AG04450 (cell line): ENCODE measurements at regions not wholly inside any gene's neighbourhood (a gene's known extent, or its start where the extent isn't known, plus 50 kb on each side); places are given as distances from the start of the nearest gene placed in this dataset.
"Not testable (repeated sequence)": the region's sequence is repeated elsewhere in the genome, so short reads cannot be mapped to it uniquely, and the experiment has no call there.

Experiments
- CTCF ChIA-PET: fragments of 300-600, 350-600 bp; formaldehyde crosslinking; extraction: SDS; loops from one replicate; lab custom pipeline; 2022; ENCODE audit warnings: antibody characterized with exemption, inconsistent platforms; lab: Charles Lee
- POLR2A ChIA-PET: fragments of 350-600 bp; formaldehyde crosslinking; extraction: SDS; loops from one replicate; lab custom pipeline; 2021; ENCODE audit warnings: antibody characterized with exemption, inconsistent platforms; lab: Yijun Ruan, JAX
- DNase-seq: peaks from one replicate; pipeline ENCODE4 v3.0.0-alpha.2; 2011; ENCODE audit warnings: low read depth, low spot score
- H3K27ac ChIP-seq: one replicate; pipeline ENCODE4 v1.5.1; 2012; ENCODE audit warnings: low read depth, low read length, control low read depth
- H3K27me3 ChIP-seq: one replicate; pipeline ENCODE4 v1.6.0; 2012; ENCODE audit warnings: low read length; ENCODE audit not compliant: control insufficient read depth, insufficient read depth
- H3K4me3 ChIP-seq: 2 replicates; pipeline ENCODE4 v1.5.1; 2011; ENCODE audit warnings: mild to moderate bottlenecking, low read depth, low read length, control low read depth
- H3K9me3 ChIP-seq: 2 replicates; pipeline ENCODE4 v1.5.1; 2012; ENCODE audit warnings: low read length; ENCODE audit not compliant: control insufficient read depth, insufficient read depth
- TF ChIP-seq, protein P1 (sequence below): IDR thresholded peaks from 2 replicates; pipeline ENCODE4 v1.5.1; 2011; ENCODE audit warnings: low read depth, low read length, control low read depth, inconsistent platforms

DNA sequence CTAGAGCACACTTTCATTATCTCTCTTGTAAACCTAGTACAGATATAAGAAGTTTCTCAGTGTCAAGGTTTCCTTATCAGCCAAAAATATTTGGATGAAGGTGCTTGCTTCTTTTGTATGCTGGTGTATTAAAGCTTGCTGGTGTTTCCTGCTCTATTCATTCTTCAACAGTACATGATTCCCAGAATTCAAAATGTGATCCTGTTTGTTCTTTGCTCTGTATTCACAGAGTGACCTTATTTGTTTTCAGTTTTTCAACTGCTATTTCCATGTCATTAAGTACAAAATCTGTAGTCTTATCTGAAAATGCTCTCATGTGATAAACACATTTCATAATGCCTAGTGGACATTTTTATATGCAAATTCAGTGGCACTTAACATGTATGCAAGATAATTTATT, 1185.8 kb downstream of the SUCLG1 start:
- POLR2A ChIA-PET = no interaction called here
- no peak overlapping the region for H3K27ac ChIP-seq
- TF ChIP-seq, protein P1, sequence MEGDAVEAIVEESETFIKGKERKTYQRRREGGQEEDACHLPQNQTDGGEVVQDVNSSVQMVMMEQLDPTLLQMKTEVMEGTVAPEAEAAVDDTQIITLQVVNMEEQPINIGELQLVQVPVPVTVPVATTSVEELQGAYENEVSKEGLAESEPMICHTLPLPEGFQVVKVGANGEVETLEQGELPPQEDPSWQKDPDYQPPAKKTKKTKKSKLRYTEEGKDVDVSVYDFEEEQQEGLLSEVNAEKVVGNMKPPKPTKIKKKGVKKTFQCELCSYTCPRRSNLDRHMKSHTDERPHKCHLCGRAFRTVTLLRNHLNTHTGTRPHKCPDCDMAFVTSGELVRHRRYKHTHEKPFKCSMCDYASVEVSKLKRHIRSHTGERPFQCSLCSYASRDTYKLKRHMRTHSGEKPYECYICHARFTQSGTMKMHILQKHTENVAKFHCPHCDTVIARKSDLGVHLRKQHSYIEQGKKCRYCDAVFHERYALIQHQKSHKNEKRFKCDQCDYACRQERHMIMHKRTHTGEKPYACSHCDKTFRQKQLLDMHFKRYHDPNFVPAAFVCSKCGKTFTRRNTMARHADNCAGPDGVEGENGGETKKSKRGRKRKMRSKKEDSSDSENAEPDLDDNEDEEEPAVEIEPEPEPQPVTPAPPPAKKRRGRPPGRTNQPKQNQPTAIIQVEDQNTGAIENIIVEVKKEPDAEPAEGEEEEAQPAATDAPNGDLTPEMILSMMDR = no peak
- no peaks in the 10 kb centered on the region for H3K27me3 ChIP-seq
- no peak overlapping the region for H3K4me3 ChIP-seq
- CTCF ChIA-PET = no interaction called here
- no peak for DNase-seq
- no peaks in the 10 kb centered on the region for H3K9me3 ChIP-seq

DNA sequence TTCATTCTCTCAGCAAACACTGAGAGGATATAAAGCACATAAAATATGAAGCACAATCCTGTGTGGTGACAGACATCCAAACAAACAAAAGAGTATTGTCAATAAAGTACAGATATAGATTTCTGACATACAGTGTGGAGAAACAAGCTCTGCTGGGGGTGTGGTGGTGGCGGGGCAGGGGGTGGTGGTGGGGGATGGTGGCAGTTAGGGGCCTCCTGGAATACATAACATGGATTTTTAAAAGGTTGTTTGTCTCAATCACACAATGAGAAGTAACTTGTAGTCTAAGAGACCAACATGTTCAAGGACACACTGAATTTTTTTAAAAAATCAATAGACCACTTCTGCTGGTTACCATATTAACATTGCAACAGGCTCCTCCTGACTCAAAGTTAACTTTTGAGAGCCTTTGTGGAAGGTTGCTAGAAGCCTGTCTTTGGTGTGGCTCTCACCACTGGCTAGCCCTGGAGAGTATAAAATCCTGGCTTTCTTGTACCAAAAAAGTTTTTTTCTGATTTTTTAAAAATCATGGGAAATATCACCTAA, 1197.4 kb downstream of the SUCLG1 start:
- ChIA-PET CTCF (no interaction called here), POLR2A (interaction anchor here (0.6 kb wide), 1 partner anchor 1556 kb away, joined by 3 read pairs; no protein-coding TSS in a partner anchor)
- Histone ChIP-seq H3K4me3 (no peak overlapping the region), H3K27ac (no peak overlapping the region), H3K27me3 (no peaks in the 10 kb centered on the region), H3K9me3 (no peaks in the 10 kb centered on the region)
- TF ChIP-seq, protein P1 = no peak
- DNase-seq = no peak

DNA sequence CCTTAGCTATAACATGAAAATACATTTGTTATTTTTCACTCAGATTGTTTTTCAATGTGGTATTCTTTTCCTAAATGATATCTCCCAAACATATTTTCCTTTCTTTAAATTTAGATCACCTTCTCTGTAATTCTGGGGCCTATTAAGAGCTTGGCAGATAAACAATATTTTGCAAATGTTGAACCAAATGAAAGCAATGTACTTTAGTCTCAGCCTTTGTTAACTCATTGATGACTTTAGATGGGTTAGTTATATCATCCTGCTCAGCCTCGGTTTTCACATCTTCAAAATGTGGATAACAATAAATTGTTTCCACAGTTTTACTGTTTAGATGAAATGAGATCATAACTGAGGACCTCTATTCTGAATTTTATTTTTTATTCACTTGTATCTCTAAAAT, 1205.2 kb downstream of the SUCLG1 start:
- ChIA-PET CTCF (interaction anchor here (0.6 kb wide), 1 partner anchor 246 kb away, joined by 6 read pairs; no protein-coding TSS in a partner anchor), POLR2A (no interaction called here)
- Histone ChIP-seq H3K9me3 (no peaks in the 10 kb centered on the region), H3K4me3 (no peak overlapping the region), H3K27me3 (no peaks in the 10 kb centered on the region), H3K27ac (no peak overlapping the region)
- TF ChIP-seq, protein P1 = no peak
- DNase-seq = no peak

DNA sequence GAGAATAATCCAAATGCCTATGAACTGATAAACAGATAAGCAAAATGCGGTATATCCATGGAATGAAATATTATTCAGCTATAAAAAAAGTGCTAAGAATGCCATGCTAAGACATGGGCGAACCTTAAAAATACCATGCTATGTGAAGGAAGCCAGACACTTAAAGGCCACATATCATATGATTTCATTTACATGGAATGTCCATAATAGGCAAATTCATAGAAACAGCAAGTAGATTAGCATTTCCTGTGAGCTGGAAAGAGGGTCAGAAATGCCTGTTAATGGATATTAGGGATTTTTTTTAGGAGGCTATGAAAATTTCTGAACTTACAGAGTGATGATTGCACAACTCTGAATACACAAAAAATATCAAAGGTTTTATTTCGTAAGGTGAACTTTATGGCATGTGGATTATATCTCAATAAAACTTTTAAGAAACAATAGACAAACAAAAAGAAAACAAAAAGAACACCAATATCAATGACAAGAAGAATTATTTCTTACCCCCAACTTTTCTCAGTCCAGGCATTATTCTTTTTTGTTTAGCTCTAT, 1207.7 kb downstream of the SUCLG1 start:
- CTCF ChIA-PET = no interaction called here
- no peak overlapping the region for H3K4me3 ChIP-seq

DNA sequence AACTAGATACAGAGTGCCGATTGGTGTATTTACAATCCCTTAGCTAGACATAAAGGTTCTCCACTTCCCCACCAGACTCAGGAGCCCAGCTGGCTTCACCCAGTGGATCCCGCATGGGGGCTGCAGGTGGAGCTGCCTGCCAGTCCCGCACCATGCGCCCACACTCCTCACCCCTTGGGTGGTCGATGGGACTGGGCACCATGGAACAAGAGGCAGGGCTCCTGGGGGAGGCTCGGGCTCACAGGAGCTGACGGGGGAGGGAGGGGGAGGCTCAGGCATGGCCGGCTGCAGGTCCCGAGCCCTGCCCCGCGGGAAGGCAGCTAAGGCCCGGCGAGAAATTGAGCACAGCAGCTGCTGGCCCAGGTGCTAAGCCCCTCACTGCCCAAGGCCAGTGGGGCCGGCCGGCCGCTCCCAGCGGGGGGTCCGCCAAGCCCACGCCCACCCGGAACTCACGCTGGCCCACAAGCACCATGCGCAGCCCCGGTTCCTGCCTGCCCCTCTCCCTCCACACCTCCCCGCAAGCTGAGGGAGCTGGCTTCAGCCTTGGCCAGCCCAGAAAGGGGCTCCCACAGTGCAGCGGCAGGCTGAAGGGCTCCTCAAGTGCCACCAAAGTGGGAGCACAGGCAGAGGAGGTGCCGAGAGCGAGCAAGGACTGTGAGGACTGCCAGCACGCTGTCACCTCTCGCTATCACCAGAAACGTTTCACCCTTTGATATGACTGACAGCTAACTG, 1213.1 kb downstream of the SUCLG1 start:
- CTCF ChIA-PET, DNase-seq, H3K27ac ChIP-seq, H3K27me3 ChIP-seq, H3K4me3 ChIP-seq, POLR2A ChIA-PET, H3K9me3 ChIP-seq: not testable (repeated sequence)

More for the DNA sequence above, 1207.7 kb downstream of the SUCLG1 start:
- Histone ChIP-seq H3K27me3 (no peaks in the 10 kb centered on the region), H3K9me3 (peaks cover under 1% of the 10 kb centered on the region; the same call in 1 of the 2 replicates), H3K27ac (no peak overlapping the region)
- DNase-seq = no peak
- TF ChIP-seq, protein P1 = no peak
- POLR2A ChIA-PET = no interaction called here
